ENCODE measurements at regions not wholly inside any gene's neighbourhood (a gene's known extent, or its start where the extent isn't known, plus 50 kb on each side); places are given as distances from the start of the nearest gene placed in this dataset.

DNA sequence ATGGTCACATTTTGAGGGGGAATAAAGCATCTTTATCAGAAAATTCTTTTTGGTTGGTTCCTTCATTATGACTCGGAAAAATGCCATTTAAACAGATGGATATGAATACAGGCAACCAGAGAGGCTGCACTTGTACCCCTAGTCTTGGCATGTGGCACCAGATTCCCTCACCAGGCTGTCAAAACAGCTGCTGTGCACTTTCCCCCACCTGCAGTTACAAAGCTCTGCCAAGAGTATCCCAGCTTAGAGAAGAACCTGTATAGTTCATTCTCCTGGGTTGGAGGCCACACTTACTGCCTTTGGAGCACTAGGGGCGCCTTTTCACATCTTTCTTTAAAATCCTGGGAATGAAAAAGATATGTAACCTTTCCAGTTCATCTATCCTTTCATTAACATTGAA, 190.3 kb downstream of the KIF2B start:
- H3K4me1 ChIP-seq = no peaks in the 10 kb centered on the region
- H3K27me3 ChIP-seq = no peaks in the 10 kb centered on the region
- TF ChIP-seq, protein P1, sequence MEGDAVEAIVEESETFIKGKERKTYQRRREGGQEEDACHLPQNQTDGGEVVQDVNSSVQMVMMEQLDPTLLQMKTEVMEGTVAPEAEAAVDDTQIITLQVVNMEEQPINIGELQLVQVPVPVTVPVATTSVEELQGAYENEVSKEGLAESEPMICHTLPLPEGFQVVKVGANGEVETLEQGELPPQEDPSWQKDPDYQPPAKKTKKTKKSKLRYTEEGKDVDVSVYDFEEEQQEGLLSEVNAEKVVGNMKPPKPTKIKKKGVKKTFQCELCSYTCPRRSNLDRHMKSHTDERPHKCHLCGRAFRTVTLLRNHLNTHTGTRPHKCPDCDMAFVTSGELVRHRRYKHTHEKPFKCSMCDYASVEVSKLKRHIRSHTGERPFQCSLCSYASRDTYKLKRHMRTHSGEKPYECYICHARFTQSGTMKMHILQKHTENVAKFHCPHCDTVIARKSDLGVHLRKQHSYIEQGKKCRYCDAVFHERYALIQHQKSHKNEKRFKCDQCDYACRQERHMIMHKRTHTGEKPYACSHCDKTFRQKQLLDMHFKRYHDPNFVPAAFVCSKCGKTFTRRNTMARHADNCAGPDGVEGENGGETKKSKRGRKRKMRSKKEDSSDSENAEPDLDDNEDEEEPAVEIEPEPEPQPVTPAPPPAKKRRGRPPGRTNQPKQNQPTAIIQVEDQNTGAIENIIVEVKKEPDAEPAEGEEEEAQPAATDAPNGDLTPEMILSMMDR (IDR thresholded peaks at IDR 0.05) = no peak
- TF ChIP-seq POLR2A (IDR thresholded peaks at IDR 0.05) = no peak
- H3K9me3 ChIP-seq = no peaks in the 10 kb centered on the region
- intact Hi-C loops (cut with DNase I) = no loop called here
- DNase-seq (no peak), ATAC-seq (no peak)
- H3K27ac ChIP-seq = no peak overlapping the region
- 46 to 60% (median 53%) methylated on average over 2 of the region's 2 CpGs for WGBS, 4 donors
- H3K4me3 ChIP-seq = no peak overlapping the region
- H3K36me3 ChIP-seq = no peaks in the 10 kb centered on the region

DNA sequence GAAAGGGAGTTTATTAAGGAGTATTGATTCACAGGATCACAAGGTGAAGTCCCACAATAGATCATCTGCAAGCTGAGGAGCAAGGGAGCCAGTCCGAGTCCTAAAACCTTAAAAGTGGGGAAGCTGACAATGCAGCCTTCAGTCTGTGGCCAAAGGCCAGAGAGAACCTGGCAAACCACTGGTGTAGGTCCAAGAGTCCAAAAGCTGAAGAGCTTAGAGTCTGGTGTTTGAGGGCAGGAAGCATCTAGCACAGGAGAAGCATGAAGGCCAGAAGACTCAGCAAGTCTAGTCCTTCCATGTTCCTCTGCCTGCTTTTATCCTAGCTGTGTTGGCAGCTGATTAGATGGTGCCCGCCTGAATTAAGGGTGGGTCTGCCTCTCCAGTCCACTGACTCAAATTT, 193.0 kb downstream of the KIF2B start:
- Histone ChIP-seq H3K4me3 (no peak overlapping the region), H3K36me3 (no peaks in the 10 kb centered on the region), H3K4me1 (no peaks in the 10 kb centered on the region), H3K27ac (no peak overlapping the region), H3K27me3 (no peaks in the 10 kb centered on the region), H3K9me3 (no peaks in the 10 kb centered on the region)
- intact Hi-C loops (cut with DNase I) = no loop called here
- TF ChIP-seq, protein P1 (IDR thresholded peaks at IDR 0.05) = no peak
- TF ChIP-seq POLR2A (IDR thresholded peaks at IDR 0.05) = no peak
- ATAC-seq = no peak
- DNase-seq = no peak
- WGBS, 4 donors = 74 to 90% (median 83%) methylated on average over 2 of the region's 2 CpGs

DNA sequence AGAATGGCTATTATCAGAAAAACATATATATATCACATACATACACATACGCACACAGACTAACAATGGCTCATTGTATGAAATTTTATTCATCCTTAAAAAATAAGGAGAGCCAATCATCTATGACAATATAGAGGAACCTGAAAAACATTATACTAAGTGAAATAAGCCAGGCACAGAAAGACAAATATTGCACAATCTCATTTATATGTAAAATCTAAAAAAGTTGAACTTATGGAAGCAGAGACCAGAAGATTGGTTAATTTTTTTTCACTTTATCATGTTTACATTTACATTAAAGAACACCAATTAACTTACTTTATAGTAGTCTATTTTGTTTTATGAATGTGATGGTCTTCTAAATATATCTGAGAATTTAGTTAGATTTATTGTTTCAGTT, 198.7 kb downstream of the KIF2B start:
- no peak overlapping the region for H3K4me3 ChIP-seq
- ATAC-seq (no peak), DNase-seq (no peak)
- H3K4me1 ChIP-seq = no peaks in the 10 kb centered on the region
- WGBS, 4 donors = 85 to 91% (median 89%) methylated on average over 1 of the region's 1 CpG
- intact Hi-C loops (cut with DNase I) = no loop called here
- no peaks in the 10 kb centered on the region for H3K36me3 ChIP-seq
- H3K27me3 ChIP-seq = no peaks in the 10 kb centered on the region
- H3K9me3 ChIP-seq = no peaks in the 10 kb centered on the region
- H3K27ac ChIP-seq = no peak overlapping the region
- TF ChIP-seq, protein P1 (IDR thresholded peaks at IDR 0.05) = no peak
- no peak for TF ChIP-seq POLR2A (IDR thresholded peaks at IDR 0.05)

DNA sequence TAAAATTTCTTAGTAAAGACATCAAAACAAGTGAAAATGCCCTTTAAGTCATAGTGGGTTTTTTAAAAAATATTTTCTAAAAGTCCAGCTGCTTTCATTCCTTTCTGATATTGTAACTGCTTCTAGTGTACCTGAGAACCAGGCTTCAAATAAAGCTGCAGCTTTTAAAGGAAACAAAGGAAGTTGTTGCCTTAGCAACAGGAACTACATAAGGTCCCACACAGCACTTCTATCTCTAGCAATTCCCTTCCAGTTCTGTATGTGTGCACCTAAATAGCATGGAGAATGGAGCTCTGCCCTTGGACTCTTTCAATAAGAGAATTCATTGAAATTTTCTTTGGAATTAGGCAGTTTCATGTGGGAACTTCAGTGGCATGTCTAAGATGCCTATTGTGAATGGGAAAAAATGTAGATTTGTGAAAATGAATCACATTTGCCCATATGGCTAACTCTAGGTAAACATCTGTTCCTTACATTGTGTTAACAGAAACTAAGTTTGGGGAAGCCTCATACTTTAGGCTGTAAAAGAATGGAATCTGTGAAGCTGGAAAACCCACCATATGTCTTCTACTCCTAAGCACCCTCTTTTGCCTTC, 206.4 kb downstream of the KIF2B start:
- no peak overlapping the region for H3K4me3 ChIP-seq
- DNase-seq = no peak
- no peaks in the 10 kb centered on the region for H3K27me3 ChIP-seq
- TF ChIP-seq POLR2A (IDR thresholded peaks at IDR 0.05) = no peak
- TF ChIP-seq, protein P1 (IDR thresholded peaks at IDR 0.05) = no peak
- no peak overlapping the region for H3K27ac ChIP-seq
- H3K4me1 ChIP-seq = no peaks in the 10 kb centered on the region
- no peaks in the 10 kb centered on the region for H3K36me3 ChIP-seq
- ATAC-seq = no peak
- intact Hi-C loops (cut with DNase I) = no loop called here
- H3K9me3 ChIP-seq = no peaks in the 10 kb centered on the region

All from heart left ventricle (tissue), 16 donors.